ENCODE measurements at regions not wholly inside any gene's neighbourhood (a gene's known extent, or its start where the extent isn't known, plus 50 kb on each side); places are given as distances from the start of the nearest gene placed in this dataset.

GRCh38 chr2:165033402-165033801, 78.1 kb upstream of the SLC38A11 start:
- TF ChIP-seq CTCF (IDR thresholded peaks at IDR 0.05; ENCODE audit: low read depth, low read length) = no peak

GRCh38 chr2:165032559-165032958, 77.2 kb upstream of the SLC38A11 start:
- TF ChIP-seq CTCF (IDR thresholded peaks at IDR 0.05; ENCODE audit: low read depth, low read length) = no peak
- no peak overlapping the region for H3K4me3 ChIP-seq (ENCODE audit: low read depth, low read length)

More at GRCh38 chr2:165033402-165033801, 78.1 kb upstream of the SLC38A11 start:
- no peak overlapping the region for H3K4me3 ChIP-seq (ENCODE audit: low read depth, low read length)

- no peak overlapping the region for H3K4me3 ChIP-seq (ENCODE audit: low read depth, low read length)
- no peak for TF ChIP-seq CTCF (IDR thresholded peaks at IDR 0.05; ENCODE audit: low read depth, low read length)
Measured at GRCh38 chr2:165024199-165024598, 68.9 kb upstream of the SLC38A11 start.

GRCh38 chr2:165022781-165023180, 67.5 kb upstream of the SLC38A11 start:
- TF ChIP-seq CTCF (IDR thresholded peaks at IDR 0.05; ENCODE audit: low read depth, low read length) = no peak
- no peak overlapping the region for H3K4me3 ChIP-seq (ENCODE audit: low read depth, low read length)

GRCh38 chr2:165017966-165018596, 62.8 kb upstream of the SLC38A11 start:
- no peak overlapping the region for H3K4me3 ChIP-seq (ENCODE audit: low read depth, low read length)
- TF ChIP-seq CTCF (IDR thresholded peaks at IDR 0.05; ENCODE audit: low read depth, low read length) = no peak

- peak; percentile 73 for TF ChIP-seq CTCF (IDR thresholded peaks at IDR 0.05; ENCODE audit: low read depth, low read length)
- no peak overlapping the region for H3K4me3 ChIP-seq (ENCODE audit: low read depth, low read length)
Measured at GRCh38 chr2:165016772-165017411, 61.6 kb upstream of the SLC38A11 start.

- peak; percentile 75 for TF ChIP-seq CTCF (IDR thresholded peaks at IDR 0.05; ENCODE audit: low read depth, low read length)
- no peak overlapping the region for H3K4me3 ChIP-seq (ENCODE audit: low read depth, low read length)
Measured at GRCh38 chr2:165015052-165015642, 59.8 kb upstream of the SLC38A11 start.

Data from WI38 (cell line).